ENCODE measurements at regions not wholly inside any gene's neighbourhood (a gene's known extent, or its start where the extent isn't known, plus 50 kb on each side); places are given as distances from the start of the nearest gene placed in this dataset.

DNA sequence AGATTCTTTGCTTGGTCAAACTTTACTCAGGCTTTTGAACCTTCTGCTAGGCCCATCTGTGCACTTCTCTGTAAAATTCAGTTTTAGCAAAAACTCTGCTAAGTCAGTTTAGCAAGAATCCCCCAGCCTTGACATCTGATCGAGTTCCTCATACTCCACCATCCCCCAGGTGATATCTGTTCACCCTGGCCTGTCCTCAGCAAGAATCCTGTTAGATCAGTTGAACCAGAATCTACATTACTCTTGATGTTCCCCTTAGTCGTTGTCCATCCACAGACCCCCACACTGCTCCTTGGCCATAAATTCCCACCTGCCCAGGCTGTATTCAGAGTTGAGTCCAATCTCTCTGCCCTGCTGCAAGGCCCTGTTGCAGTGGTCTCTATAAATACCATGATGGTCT is 162.6 kb downstream of the ZNF674 start:
- Histone ChIP-seq H3K4me1 (no peaks in the 10 kb centered on the region), H3K36me3 (no peaks in the 10 kb centered on the region), H3K4me3 (replicated peaks in 1 of 3) (no peak overlapping the region), H3K27me3 (no peaks in the 10 kb centered on the region), H3K27ac (no peak overlapping the region), H3K9me3 (no peaks in the 10 kb centered on the region)
- intact Hi-C loops (cut with DNase I): no loop called here
- no peak for DNase-seq
- TF ChIP-seq, protein P1, sequence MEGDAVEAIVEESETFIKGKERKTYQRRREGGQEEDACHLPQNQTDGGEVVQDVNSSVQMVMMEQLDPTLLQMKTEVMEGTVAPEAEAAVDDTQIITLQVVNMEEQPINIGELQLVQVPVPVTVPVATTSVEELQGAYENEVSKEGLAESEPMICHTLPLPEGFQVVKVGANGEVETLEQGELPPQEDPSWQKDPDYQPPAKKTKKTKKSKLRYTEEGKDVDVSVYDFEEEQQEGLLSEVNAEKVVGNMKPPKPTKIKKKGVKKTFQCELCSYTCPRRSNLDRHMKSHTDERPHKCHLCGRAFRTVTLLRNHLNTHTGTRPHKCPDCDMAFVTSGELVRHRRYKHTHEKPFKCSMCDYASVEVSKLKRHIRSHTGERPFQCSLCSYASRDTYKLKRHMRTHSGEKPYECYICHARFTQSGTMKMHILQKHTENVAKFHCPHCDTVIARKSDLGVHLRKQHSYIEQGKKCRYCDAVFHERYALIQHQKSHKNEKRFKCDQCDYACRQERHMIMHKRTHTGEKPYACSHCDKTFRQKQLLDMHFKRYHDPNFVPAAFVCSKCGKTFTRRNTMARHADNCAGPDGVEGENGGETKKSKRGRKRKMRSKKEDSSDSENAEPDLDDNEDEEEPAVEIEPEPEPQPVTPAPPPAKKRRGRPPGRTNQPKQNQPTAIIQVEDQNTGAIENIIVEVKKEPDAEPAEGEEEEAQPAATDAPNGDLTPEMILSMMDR (IDR thresholded peaks at IDR 0.05): no peak
- no peak for TF ChIP-seq POLR2A (IDR thresholded peaks at IDR 0.05)
- 93 to 94% methylated on average over 2 of the region's 2 CpGs for WGBS, 2 donors

DNA sequence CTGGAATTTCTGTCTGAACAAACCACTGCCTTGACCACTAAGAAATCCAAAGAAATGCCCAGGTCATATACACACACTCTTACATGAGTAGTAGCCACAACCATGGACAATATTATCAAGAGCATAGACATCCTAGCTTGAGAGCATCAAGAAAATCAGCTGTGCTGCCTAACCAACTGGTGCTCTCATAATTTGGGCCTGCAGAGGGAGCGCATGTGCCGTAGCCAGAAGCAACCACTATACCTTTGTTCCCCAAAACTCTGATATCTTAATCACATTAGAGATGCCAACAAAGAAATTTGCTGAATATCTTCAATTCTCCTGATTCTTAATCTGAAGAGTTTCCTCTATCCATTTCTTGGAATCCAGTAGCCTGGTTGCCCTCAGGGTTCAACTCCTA is 163.6 kb downstream of the ZNF674 start:
- H3K4me3 ChIP-seq (replicated peaks in 1 of 3): no peak overlapping the region
- TF ChIP-seq, protein P1 (IDR thresholded peaks at IDR 0.05): peak in 2 of 6 experiments; percentile 8 to 15
- TF ChIP-seq POLR2A (IDR thresholded peaks at IDR 0.05): no peak
- intact Hi-C loops (cut with DNase I): no loop called here
- no peaks in the 10 kb centered on the region for H3K36me3 ChIP-seq
- H3K4me1 ChIP-seq: no peaks in the 10 kb centered on the region
- no peaks in the 10 kb centered on the region for H3K27me3 ChIP-seq
- WGBS, 2 donors: 73 to 80% methylated on average over 2 of the region's 2 CpGs
- no peaks in the 10 kb centered on the region for H3K9me3 ChIP-seq
- peak; percentile 3 to 12 for DNase-seq
- no peak overlapping the region for H3K27ac ChIP-seq

DNA sequence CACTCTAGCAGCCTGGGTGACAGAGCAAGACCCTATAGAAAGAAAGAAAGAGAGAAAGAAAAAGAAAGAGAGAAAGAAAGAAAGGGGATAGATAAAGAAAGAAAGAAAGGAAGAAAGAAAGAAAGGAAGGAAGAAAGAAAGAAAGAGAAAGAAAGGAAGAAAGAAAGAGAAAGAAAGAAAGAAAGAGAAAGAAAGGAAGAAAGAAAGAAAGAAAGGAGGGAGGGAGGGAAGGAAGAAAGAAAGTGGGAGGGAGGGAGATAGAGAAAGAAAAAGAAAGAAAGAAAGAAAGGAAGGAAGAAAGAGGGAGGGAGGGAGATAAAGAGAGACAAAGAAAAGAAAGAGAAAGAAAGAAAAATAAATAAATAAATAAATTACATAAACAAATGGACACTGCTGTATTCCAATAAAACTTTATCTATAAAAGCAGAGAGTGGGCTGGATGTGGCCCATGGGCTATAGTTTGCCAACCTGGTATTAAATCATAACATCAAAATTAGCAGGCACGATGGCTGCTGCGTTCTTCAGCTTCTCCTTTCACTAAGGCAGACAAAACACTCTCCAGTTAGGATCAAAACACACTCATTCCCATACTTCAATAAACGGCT is 165.0 kb downstream of the ZNF674 start:
- no peaks in the 10 kb centered on the region for H3K9me3 ChIP-seq
- H3K4me1 ChIP-seq: no peaks in the 10 kb centered on the region
- intact Hi-C loops (cut with DNase I): no loop called here
- H3K27me3 ChIP-seq: no peaks in the 10 kb centered on the region
- H3K4me3 ChIP-seq (replicated peaks in 1 of 3): no peak overlapping the region
- H3K27ac ChIP-seq: no peak overlapping the region
- TF ChIP-seq, protein P1 (IDR thresholded peaks at IDR 0.05): no peak
- TF ChIP-seq POLR2A (IDR thresholded peaks at IDR 0.05): no peak
- no peaks in the 10 kb centered on the region for H3K36me3 ChIP-seq
- WGBS, 2 donors: 30 to 36% methylated on average over 3 of the region's 3 CpGs
- DNase-seq: no peak

DNA sequence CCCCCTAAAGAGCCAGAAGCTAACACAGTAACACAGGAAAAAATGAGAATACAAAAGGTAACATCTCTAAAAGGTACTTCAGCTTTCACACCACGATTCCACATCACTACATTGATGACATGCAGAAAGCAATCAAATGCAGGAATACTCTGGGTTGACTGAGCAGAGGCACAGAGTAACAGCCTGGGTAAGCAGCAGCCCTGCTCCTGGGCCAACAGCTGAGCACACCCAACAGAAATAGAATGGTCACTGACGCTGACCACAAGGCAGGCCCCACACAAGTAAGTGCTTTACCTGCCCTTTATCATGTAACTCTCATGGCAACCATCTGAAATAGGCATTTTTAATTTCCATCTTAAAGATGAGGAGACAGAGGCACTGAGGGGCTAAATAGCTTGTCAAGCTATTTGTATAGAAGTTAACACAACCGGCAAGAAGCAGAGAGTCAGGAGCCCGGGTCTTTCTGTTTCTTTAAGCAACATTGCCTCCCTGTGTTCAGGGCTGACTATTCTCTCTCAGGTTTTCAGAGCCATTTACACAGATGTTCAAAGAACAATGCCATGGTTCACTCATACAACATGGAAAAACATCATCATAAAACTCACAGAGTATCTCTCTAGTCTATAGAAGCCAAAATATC is 168.9 kb downstream of the ZNF674 start:
- Histone ChIP-seq H3K27ac (no peak overlapping the region), H3K9me3 (no peaks in the 10 kb centered on the region), H3K4me1 (no peaks in the 10 kb centered on the region), H3K27me3 (no peaks in the 10 kb centered on the region), H3K4me3 (replicated peaks in 1 of 3) (no peak overlapping the region), H3K36me3 (no peaks in the 10 kb centered on the region)
- TF ChIP-seq, protein P1 (IDR thresholded peaks at IDR 0.05): peak in 4 of 6 experiments; percentile 21 to 51 (median 40)
- TF ChIP-seq POLR2A (IDR thresholded peaks at IDR 0.05): no peak
- 28 to 33% methylated on average over 4 of the region's 4 CpGs for WGBS, 2 donors
- intact Hi-C loops (cut with DNase I): no loop called here
- peak; percentile 12 to 14 for DNase-seq

DNA sequence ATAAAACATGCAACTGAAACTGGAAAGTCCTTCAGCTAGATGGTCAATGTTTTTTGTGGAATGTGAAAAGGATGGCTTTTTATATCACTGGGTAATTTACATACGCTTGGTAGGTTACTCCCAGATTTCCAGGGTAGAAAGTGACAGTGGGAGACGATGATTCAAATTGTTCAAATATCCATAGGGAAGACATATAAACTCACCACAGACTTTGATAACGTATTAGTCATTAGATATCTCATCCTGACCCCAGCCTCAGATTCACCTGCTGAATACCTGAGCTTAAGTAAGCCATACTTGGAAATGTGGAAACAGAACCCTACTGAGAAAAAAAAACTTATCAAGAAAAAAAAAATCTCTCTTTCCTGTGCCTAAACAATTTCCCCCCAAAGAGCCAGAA is 169.4 kb downstream of the ZNF674 start:
- intact Hi-C loops (cut with DNase I): no loop called here
- no peak overlapping the region for H3K27ac ChIP-seq
- H3K4me3 ChIP-seq (replicated peaks in 1 of 3): no peak overlapping the region
- 95 to 98% methylated on average over 3 of the region's 3 CpGs for WGBS, 2 donors
- TF ChIP-seq POLR2A (IDR thresholded peaks at IDR 0.05): no peak
- TF ChIP-seq, protein P1 (IDR thresholded peaks at IDR 0.05): no peak
- H3K4me1 ChIP-seq: no peaks in the 10 kb centered on the region
- no peaks in the 10 kb centered on the region for H3K27me3 ChIP-seq
- H3K9me3 ChIP-seq: no peaks in the 10 kb centered on the region
- DNase-seq: no peak
- no peaks in the 10 kb centered on the region for H3K36me3 ChIP-seq

Measured in thyroid gland (tissue), 4 donors.